NCI-H2081 (cell line): ENCODE measurements at regions not wholly inside any gene's neighbourhood (a gene's known extent, or its start where the extent isn't known, plus 50 kb on each side); places are given as distances from the start of the nearest gene placed in this dataset.
"Not testable (repeated sequence)": the region's sequence is repeated elsewhere in the genome, so short reads cannot be mapped to it uniquely, and the experiment has no call there.

Experiments
- DNase-seq, 2 experiments: peaks; one replicate each; lab custom pipeline; 2025; lab: John Stamatoyannopoulos, UW

DNA sequence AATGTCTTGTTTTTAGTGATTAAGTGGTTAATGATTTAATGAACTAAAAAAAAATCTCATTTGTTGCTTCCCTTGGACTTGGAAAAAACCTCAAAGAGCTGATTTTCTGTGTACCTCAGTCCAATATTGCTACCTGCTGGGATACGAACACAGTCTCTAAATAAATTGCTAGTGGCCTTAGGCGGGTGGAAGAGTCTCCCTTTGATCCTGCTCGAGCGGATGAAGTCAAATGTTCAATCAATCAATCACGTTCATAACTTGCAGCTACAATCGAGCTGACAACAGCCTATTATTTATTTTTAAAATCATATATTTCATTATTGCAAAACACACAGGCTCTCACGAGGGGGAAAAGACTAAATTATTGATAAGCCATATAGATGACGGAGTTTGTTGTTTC, 57.3 kb upstream of the HABP2 start:
- no peak for DNase-seq

DNA sequence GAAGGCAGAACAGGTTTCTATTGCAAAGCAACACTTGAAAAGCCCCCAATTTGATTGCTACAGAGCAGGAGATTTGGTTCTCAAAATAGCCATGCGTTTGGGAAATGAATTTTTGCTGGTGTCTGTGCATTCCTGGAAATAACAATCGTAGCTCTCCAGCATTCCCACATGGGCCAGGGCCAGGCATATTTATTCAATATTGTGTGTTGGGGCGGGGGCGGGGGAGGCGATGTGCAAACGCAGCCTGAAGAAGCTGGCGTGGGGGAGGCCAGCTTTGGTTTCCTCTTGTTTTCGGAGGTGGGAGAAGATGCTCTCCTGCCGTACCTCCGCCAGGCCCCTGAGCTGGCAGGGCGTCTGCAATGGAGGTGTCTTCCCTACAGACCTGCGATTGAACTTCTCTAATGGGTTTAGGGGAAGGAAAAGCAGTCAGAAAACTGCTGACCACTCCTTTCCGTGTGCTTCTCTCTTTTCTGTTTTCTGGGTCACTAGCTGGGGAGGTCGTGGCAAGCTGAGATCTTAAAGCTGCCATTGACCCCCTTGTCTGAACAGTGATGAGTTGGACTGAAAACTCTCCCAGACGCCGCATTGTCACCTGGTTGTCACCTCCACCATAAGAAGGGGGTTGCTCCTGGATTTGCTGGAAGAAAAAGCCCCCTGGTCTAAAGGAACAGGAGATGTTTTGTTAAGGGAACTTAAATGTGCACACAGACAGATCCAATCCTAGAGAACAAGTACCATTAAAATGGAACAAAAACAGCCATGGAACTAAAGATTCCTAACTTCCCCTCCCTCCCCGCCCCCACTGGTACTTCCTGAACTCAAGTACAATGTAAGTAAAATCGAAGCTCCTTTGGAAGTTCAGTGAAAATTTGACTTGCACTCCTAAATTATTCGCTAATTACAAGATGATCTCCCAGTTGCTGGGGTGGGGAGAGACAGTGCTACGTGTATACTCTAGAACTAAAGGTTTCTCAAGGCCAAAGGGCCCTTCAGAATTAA, 56.4 kb upstream of the HABP2 start:
- DNase-seq = no peak

DNA sequence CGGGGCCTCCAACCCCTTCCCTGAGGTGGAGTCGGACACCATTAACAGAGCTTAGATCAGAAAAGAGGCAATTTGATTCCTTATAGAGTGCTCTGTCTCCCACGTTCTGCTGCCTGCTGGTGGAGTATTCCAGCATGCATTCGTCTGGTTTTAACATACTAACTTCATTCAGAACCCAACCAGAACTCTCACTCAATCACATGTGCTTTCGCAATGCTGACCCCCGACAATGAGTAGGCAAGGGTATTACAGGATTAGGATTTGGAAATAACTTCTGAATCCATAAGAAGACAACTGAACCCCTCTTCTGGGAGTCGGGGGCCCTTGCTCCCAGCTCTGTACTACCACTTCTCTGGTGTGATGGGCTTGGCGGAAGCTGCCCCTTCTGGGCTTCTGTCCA, 55.7 kb upstream of the HABP2 start:
- DNase-seq = no peak

DNA sequence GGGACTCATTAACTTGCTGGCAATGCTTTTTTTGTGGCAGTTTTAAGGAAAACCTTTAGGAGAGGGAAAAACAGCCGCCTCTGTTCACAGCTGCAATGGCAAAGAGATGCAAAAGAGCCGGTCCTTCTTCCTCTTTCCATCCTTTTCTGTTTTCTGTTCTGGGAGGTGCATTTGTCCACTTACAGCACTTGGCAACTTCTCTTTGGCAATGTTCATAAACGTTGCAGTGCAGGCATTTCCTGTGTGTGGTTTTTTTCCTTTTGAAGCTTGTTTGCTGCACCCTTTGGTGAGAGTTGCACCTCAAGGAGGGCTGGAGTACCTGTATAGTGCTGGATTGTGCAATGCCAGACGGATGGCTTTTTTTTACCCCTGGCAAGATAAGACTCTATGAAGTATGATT, 53.9 kb upstream of the HABP2 start:
- no peak for DNase-seq

DNA sequence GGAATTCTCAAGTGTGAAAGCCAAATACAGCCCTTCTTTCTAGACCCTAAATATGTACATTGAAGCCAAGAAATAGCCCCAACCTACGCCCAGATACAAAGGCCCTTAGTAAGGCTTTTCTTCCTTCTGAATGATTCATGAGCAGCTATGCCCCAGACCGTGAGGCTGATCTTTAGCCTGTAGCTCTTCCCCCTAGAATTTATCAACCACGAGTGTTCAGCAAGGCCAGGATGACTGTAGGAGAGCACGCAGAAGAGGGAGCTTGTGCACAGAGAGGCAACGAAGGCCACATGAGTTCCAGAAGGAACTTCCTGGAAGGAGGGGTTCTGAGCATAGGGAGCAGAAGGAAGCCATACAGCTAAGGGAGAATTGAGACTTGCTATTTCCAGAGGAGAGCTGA, 53.0 kb upstream of the HABP2 start:
- no peak for DNase-seq

DNA sequence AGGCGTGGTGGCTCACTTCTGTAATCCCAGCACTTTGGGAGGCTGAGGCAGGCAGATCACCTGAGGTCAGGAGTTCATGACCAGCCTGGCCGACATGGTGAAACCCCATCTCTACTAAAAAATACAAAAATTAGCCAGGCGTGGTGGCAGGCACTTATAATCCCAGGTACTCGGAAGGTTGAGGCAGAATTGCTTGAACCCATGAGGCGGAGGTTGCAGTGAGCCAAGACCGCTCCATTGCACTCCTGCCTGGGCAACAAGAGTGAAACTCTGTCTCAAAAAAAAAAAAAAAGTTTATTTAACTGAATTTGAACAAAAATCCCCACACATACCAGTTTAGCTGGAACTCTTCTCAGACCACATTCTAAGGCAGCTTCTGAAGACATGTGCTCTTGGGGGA, 51.8 kb upstream of the HABP2 start:
- DNase-seq = not testable (repeated sequence)
